ENCODE measurements at regions not wholly inside any gene's neighbourhood (a gene's known extent, or its start where the extent isn't known, plus 50 kb on each side); places are given as distances from the start of the nearest gene placed in this dataset.

GRCh38 chr2:122451040-122451439 lies 695.6 kb downstream of the TSN start:
- Histone ChIP-seq H3K4me1 (replicated peaks in 1 of 4; ENCODE audit: control insufficient read depth in 3 of 4, insufficient read depth in 4 of 4, low read length in 3 of 4) (no peaks in the 10 kb centered on the region), H3K27me3 (replicated peaks in 1 of 4; ENCODE audit: control insufficient read depth in 3 of 4, extremely low read depth in 1 of 4, insufficient read depth in 3 of 4, low read length in 3 of 4) (no peaks in the 10 kb centered on the region), H2BK120ac (replicated peaks; ENCODE audit: low read depth, low read length) (no peak overlapping the region), H4K8ac (ENCODE audit: extremely low read depth, insufficient read depth, low read length) (0 out of 2 replicates have a peak overlapping the region, but pooled peaks have one; percentile 3), H3K4me3 (ENCODE audit: extremely low read depth in 1 of 4, insufficient read depth in 2 of 4, low read depth in 3 of 4, low read length in 4 of 4) (no peak overlapping the region), H3K23me2 (ENCODE audit: low read depth, low read length) (no peaks in the 10 kb centered on the region), H3K9me3 (ENCODE audit: insufficient read depth in 2 of 2, low read depth in 1 of 2, low read length in 1 of 2) (peaks cover 0 to 5% of the 10 kb centered on the region in 2 experiments; a peak in 2 of 4 replicates), H2AK5ac (ENCODE audit: low read depth, low read length) (no peak overlapping the region), H3K14ac (ENCODE audit: insufficient read length) (no peak overlapping the region), H3K23ac (ENCODE audit: insufficient read length) (no peak overlapping the region), H3K36me3 (ENCODE audit: control insufficient read depth in 2 of 4, insufficient read depth in 4 of 4, low read length in 3 of 4) (no peaks in the 10 kb centered on the region), H3K79me1 (ENCODE audit: low read depth, low read length) (no peaks in the 10 kb centered on the region), H3K9ac (replicated peaks in 1 of 4; ENCODE audit: extremely low read depth in 1 of 4, low read depth in 3 of 4, low read length in 3 of 4) (no peak overlapping the region), H3K4me2 (ENCODE audit: insufficient read depth in 1 of 2, low read depth in 2 of 2, low read length in 2 of 2) (no peak overlapping the region), H3K27ac (ENCODE audit: low read depth, low read length) (no peak overlapping the region), H3K4ac (replicated peaks; ENCODE audit: insufficient read length, low read depth, low read length) (no peak overlapping the region), H2BK5ac (ENCODE audit: low read depth, low read length) (no peak overlapping the region), H2BK15ac (ENCODE audit: low read length) (no peak overlapping the region), H2BK12ac (ENCODE audit: low read depth, low read length) (no peak overlapping the region), H4K20me1 (replicated peaks in 1 of 2; ENCODE audit: control insufficient read depth in 1 of 2, insufficient read depth in 2 of 2, low read length in 2 of 2) (no peaks in the 10 kb centered on the region), H3K18ac (ENCODE audit: extremely low read depth, low read length) (no peak overlapping the region), H2BK20ac (ENCODE audit: low read length) (no peak overlapping the region), H4K91ac (replicated peaks; ENCODE audit: insufficient read length, low read length) (no peak overlapping the region), H4K5ac (ENCODE audit: insufficient read length, low read depth, low read length) (no peak overlapping the region), H3K79me2 (ENCODE audit: control insufficient read depth in 1 of 2, insufficient read depth in 2 of 2, low read length in 2 of 2) (no peaks in the 10 kb centered on the region), H3K56ac (replicated peaks; ENCODE audit: insufficient read length, low read depth, low read length) (no peak overlapping the region), H2AFZ (ENCODE audit: low read length) (peak overlapping the region; percentile 75; the same call in 1 of the 2 replicates)
- ChIA-PET CTCF (ENCODE audit: partially characterized antibody) (interaction anchor here (0.6 to 2.5 kb wide), 24 partner anchors 11 to 539 kb away, joined by 3 to 9 read pairs (median 4); no protein-coding TSS in a partner anchor), POLR2A (ENCODE audit: partially characterized antibody) (no interaction called here)
- 63% methylated on average over 4 of the region's 4 CpGs; no CpG with 5 or more reads in 1 of the 2 experiments for WGBS, 2 experiments (ENCODE audit: extremely low coverage in 1 of 2, insufficient coverage in 1 of 2, insufficient read length in 1 of 2, insufficient replicate concordance in 2 of 2, low coverage in 1 of 2, low lambda C conversion rate in 2 of 2, missing lambda C conversion rate in 1 of 2)
- no peak for DNase-seq (ENCODE audit: low read depth in 1 of 2, low spot score in 2 of 2)
- FAIRE-seq = peak; percentile 87
- TF ChIP-seq SP2 (IDR thresholded peaks at IDR 0.05; ENCODE audit: low read length) (no peak), EGR1 (IDR thresholded peaks at IDR 0.05; ENCODE audit: borderline replicate concordance, low read depth, low read length) (no peak), CTCF (IDR thresholded peaks at IDR 0.05; ENCODE audit: control extremely low read depth in 1 of 3, insufficient read depth in 1 of 3, low read depth in 1 of 3, low read length in 3 of 3) (peak in 2 of 3 experiments; percentile 69 to 72; a peak in 3 of 4 replicates), SIX5 (IDR thresholded peaks at IDR 0.05; ENCODE audit: low read depth, low read length) (no peak), MAFK (IDR thresholded peaks at IDR 0.05; ENCODE audit: low read depth, low read length) (no peak), POU5F1 (IDR thresholded peaks at IDR 0.05; ENCODE audit: low read depth, low read length) (no peak), RFX5 (IDR thresholded peaks at IDR 0.05; ENCODE audit: borderline replicate concordance, low read depth, low read length) (no peak), PHF8 (conservative IDR thresholded peaks at IDR 0.05; ENCODE audit: low read depth, low read length) (no peak), TBP (IDR thresholded peaks at IDR 0.05; ENCODE audit: low read depth, low read length) (no peak), TAF1 (IDR thresholded peaks at IDR 0.05; ENCODE audit: low read depth, low read length) (no peak), BCL11A (IDR thresholded peaks at IDR 0.05; ENCODE audit: low read depth in 2 of 2, low read length in 2 of 2) (no peak), E2F6 (IDR thresholded peaks at IDR 0.05) (no peak), POLR2A (IDR thresholded peaks at IDR 0.05; ENCODE audit: control extremely low read depth in 1 of 2, low read depth in 2 of 2, low read length in 2 of 2) (no peak)
